WTC11 (cell line): ENCODE measurements at regions not wholly inside any gene's neighbourhood (a gene's known extent, or its start where the extent isn't known, plus 50 kb on each side); places are given as distances from the start of the nearest gene placed in this dataset.

Experiments
- ATAC-seq: fragments of 200-7000 bp; cut with Tn5 transposase; 2 replicates; pipeline ENCODE4 v1.10.0; 2021; ENCODE audit warnings: mild to moderate bottlenecking, moderate library complexity
- CTCF ChIA-PET: fragments of 300-600 bp; sonication (Branson Sonifier 250); formaldehyde crosslinking; loops from one replicate; lab custom pipeline; 2021; ENCODE audit warnings: antibody characterized with exemption; lab: Charles Lee
- POLR2A ChIA-PET: fragments of 350-600 bp; sonication (Branson Sonifier 250); formaldehyde crosslinking; loops from one replicate; lab custom pipeline; 2021; ENCODE audit warnings: antibody characterized with exemption; lab: Charles Lee
- DNase-seq: peaks from one replicate; pipeline ENCODE4 v3.0.0; 2021; ENCODE audit warnings: low spot score
- H3K27ac Mint-ChIP-seq: 2 replicates; pipeline ENCODE4 v1.8.0; 2021; ENCODE audit warnings: mixed read lengths
- H3K27me3 Mint-ChIP-seq: 2 replicates; pipeline ENCODE4 v1.8.0; 2021; ENCODE audit warnings: low read depth, mild to moderate bottlenecking, moderate library complexity, mixed read lengths
- H3K36me3 Mint-ChIP-seq: 2 replicates; pipeline ENCODE4 v1.8.0; 2021; ENCODE audit warnings: mixed read lengths
- H3K4me1 Mint-ChIP-seq: 2 replicates; pipeline ENCODE4 v1.8.0; 2022; ENCODE audit warnings: mixed read lengths
- H3K4me3 Mint-ChIP-seq: 2 replicates; pipeline ENCODE4 v1.8.0; 2021; ENCODE audit warnings: mild to moderate bottlenecking, moderate library complexity, mixed read lengths
- H3K9me3 Mint-ChIP-seq: 2 replicates; pipeline ENCODE4 v1.8.0; 2021; ENCODE audit warnings: mixed read lengths
- CREB1 ChIP-seq: sonication (generic); formaldehyde crosslinking; IDR thresholded peaks from 2 replicates; pipeline ENCODE4 v1.8.0; 2023; ENCODE audit warnings: mild to moderate bottlenecking, missing genetic modification reagents
- FOXJ3 ChIP-seq: sonication (generic); formaldehyde crosslinking; IDR thresholded peaks from 2 replicates; pipeline ENCODE4 v1.9.0; 2021; ENCODE audit warnings: missing genetic modification reagents, mild to moderate bottlenecking, borderline replicate concordance
- GRHL2 ChIP-seq: fragments of 250-450 bp; sonication (Bioruptor Pico); IDR thresholded peaks from 2 replicates; pipeline ENCODE4 v1.8.0; 2022; ENCODE audit warnings: mild to moderate bottlenecking, moderate library complexity; ENCODE audit not compliant: insufficient replicate concordance, severe bottlenecking
- JAZF1 ChIP-seq: fragments of 250-450 bp; sonication (Bioruptor Pico); IDR thresholded peaks from 2 replicates; pipeline ENCODE4 v1.9.0; 2021; ENCODE audit warnings: moderate library complexity, mild to moderate bottlenecking, inconsistent platforms
- NFATC4 ChIP-seq: fragments of 250-450 bp; sonication (Bioruptor Pico); IDR thresholded peaks from 2 replicates; pipeline ENCODE4 v1.9.0; 2021; ENCODE audit warnings: mild to moderate bottlenecking
- PRRX2 ChIP-seq: fragments of 250-450 bp; sonication (Bioruptor Pico); IDR thresholded peaks from 2 replicates; pipeline ENCODE4 v1.8.0; 2021; ENCODE audit warnings: mild to moderate bottlenecking
- SMAD4 ChIP-seq: sonication (generic); formaldehyde crosslinking; IDR thresholded peaks from 2 replicates; pipeline ENCODE4 v1.8.0; 2022; ENCODE audit warnings: mild to moderate bottlenecking, missing genetic modification reagents
- TCF7 ChIP-seq: sonication (generic); formaldehyde crosslinking; IDR thresholded peaks from 2 replicates; pipeline ENCODE4 v1.8.0; 2022; ENCODE audit warnings: mild to moderate bottlenecking, low read depth, missing genetic modification reagents, moderate library complexity
- TEAD1 ChIP-seq: sonication (generic); formaldehyde crosslinking; IDR thresholded peaks from 2 replicates; pipeline ENCODE4 v1.8.0; 2022; ENCODE audit warnings: mild to moderate bottlenecking, missing genetic modification reagents
- TP53 ChIP-seq: sonication (generic); formaldehyde crosslinking; IDR thresholded peaks from 2 replicates; pipeline ENCODE4 v1.8.1; 2023; ENCODE audit warnings: mild to moderate bottlenecking, missing genetic modification reagents
- ZNF138 ChIP-seq: sonication (generic); formaldehyde crosslinking; conservative IDR thresholded peaks from 2 replicates; pipeline ENCODE4 v1.8.1; 2022; ENCODE audit warnings: mild to moderate bottlenecking, moderate library complexity, missing genetic modification reagents
- ZNF416 ChIP-seq: fragments of 250-450 bp; sonication (Bioruptor Pico); IDR thresholded peaks from 2 replicates; pipeline ENCODE4 v1.9.0; 2021; ENCODE audit warnings: mild to moderate bottlenecking, inconsistent platforms
- TF ChIP-seq, protein P1 (sequence below): fragments of 250-450 bp; sonication (Bioruptor Pico); IDR thresholded peaks from 2 replicates; pipeline ENCODE4 v1.9.0; 2021; ENCODE audit warnings: moderate library complexity, mild to moderate bottlenecking, inconsistent platforms, borderline replicate concordance
- TF ChIP-seq, protein P2 (sequence below): sonication (generic); formaldehyde crosslinking; IDR thresholded peaks from 2 replicates; pipeline ENCODE4 v1.8.0; 2023; ENCODE audit warnings: mild to moderate bottlenecking, missing genetic modification reagents
- TF ChIP-seq, protein P3 (sequence below): sonication (generic); formaldehyde crosslinking; IDR thresholded peaks from 2 replicates; pipeline ENCODE4 v1.8.1; 2022; ENCODE audit warnings: low read depth, mild to moderate bottlenecking, moderate library complexity, missing genetic modification reagents, borderline replicate concordance
- TF ChIP-seq, protein P4 (sequence below): sonication (generic); formaldehyde crosslinking; IDR thresholded peaks from 2 replicates; pipeline ENCODE4 v1.8.1; 2023; ENCODE audit warnings: mild to moderate bottlenecking, missing genetic modification reagents, moderate library complexity
- TF ChIP-seq, protein P5 (sequence below): sonication (generic); formaldehyde crosslinking; IDR thresholded peaks from 2 replicates; pipeline ENCODE4 v1.8.1; 2022; ENCODE audit warnings: low read depth, missing genetic modification reagents, borderline replicate concordance
- TF ChIP-seq, protein P6 (sequence below): sonication (generic); formaldehyde crosslinking; IDR thresholded peaks from 2 replicates; pipeline ENCODE4 v1.8.0; 2022; ENCODE audit warnings: mild to moderate bottlenecking, missing genetic modification reagents

DNA sequence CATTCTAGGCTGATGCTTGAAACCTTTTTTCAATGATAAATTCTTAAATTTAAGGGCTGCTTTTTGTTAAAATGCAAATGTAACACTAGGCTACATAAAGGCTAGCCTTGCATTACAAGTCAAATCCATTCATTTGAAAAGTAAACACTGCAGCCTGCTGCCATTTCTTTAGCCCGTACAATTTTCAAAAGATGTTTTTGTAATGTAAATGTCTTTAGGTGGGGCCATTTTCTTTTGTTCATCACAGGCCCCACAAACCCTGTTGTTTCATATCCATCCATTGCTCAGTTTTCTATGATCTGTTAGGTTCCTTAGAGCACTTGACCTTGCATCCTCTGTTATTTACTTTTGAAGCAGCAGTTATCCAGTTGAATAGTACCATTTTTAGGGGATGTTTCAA, 296.2 kb upstream of the AMOT start:
- Mint-ChIP-seq H3K9me3 (peaks cover 23% of the 10 kb centered on the region), H3K36me3 (peaks cover 22% of the 10 kb centered on the region)
- ATAC-seq = no peak

DNA sequence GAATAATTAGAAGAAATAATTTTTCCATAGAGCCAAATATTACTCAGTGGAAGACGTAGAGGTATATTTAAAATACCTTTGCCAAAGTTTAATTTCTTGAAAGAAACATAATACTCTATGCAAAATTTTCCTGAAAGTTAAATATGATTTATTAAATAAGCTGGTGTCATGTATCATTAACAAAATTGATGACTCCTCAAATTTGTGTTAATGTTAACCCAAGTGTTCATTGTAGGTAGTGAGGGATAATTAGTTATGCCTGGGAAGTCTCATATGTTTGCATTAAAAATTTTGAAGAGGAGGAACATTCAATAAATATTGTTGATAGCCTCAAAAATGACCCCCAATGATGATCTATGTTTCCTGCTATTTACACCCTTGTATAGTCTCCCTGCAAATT, 292.7 kb upstream of the AMOT start:
- peaks cover 18% of the 10 kb centered on the region for H3K9me3 Mint-ChIP-seq
- H3K27ac Mint-ChIP-seq = no peak overlapping the region
- no peaks in the 10 kb centered on the region for H3K27me3 Mint-ChIP-seq
- ChIA-PET POLR2A (no interaction called here), CTCF (no interaction called here)
- H3K4me1 Mint-ChIP-seq = peaks cover 45% of the 10 kb centered on the region
- H3K36me3 Mint-ChIP-seq = peaks cover 11% of the 10 kb centered on the region
- DNase-seq (no peak), ATAC-seq (no peak)
- TF ChIP-seq GRHL2 (CRISPR knock-in tag) (no peak), JAZF1 (CRISPR knock-in tag) (no peak)
- H3K4me3 Mint-ChIP-seq = no peak overlapping the region

More for the DNA sequence above, 296.2 kb upstream of the AMOT start:
- POLR2A ChIA-PET = no interaction called here
- no peak overlapping the region; the same call in 1 of the 2 replicates for H3K4me3 Mint-ChIP-seq
- DNase-seq = no peak
- H3K27ac Mint-ChIP-seq = peak overlapping the region; percentile 29; the same call in 1 of the 2 replicates
- no peaks in the 10 kb centered on the region for H3K27me3 Mint-ChIP-seq
- peaks cover 26% of the 10 kb centered on the region for H3K4me1 Mint-ChIP-seq
- TF ChIP-seq, protein P1, sequence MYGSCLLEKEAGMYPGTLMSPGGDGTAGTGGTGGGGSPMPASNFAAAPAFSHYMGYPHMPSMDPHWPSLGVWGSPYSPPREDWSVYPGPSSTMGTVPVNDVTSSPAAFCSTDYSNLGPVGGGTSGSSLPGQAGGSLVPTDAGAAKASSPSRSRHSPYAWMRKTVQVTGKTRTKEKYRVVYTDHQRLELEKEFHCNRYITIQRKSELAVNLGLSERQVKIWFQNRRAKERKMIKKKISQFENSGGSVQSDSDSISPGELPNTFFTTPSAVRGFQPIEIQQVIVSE (CRISPR knock-in tag) = no peak
- TF ChIP-seq TP53 (CRISPR knock-in tag) (no peak), NFATC4 (no peak), CREB1 (CRISPR knock-in tag) (no peak), ZNF138 (CRISPR knock-in tag) (no peak), TCF7 (no peak), PRRX2 (CRISPR knock-in tag) (no peak), ZNF416 (CRISPR knock-in tag) (no peak), TEAD1 (CRISPR knock-in tag) (no peak), SMAD4 (no peak)
- TF ChIP-seq, protein P2, sequence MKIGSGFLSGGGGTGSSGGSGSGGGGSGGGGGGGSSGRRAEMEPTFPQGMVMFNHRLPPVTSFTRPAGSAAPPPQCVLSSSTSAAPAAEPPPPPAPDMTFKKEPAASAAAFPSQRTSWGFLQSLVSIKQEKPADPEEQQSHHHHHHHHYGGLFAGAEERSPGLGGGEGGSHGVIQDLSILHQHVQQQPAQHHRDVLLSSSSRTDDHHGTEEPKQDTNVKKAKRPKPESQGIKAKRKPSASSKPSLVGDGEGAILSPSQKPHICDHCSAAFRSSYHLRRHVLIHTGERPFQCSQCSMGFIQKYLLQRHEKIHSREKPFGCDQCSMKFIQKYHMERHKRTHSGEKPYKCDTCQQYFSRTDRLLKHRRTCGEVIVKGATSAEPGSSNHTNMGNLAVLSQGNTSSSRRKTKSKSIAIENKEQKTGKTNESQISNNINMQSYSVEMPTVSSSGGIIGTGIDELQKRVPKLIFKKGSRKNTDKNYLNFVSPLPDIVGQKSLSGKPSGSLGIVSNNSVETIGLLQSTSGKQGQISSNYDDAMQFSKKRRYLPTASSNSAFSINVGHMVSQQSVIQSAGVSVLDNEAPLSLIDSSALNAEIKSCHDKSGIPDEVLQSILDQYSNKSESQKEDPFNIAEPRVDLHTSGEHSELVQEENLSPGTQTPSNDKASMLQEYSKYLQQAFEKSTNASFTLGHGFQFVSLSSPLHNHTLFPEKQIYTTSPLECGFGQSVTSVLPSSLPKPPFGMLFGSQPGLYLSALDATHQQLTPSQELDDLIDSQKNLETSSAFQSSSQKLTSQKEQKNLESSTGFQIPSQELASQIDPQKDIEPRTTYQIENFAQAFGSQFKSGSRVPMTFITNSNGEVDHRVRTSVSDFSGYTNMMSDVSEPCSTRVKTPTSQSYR = no peak
- TF ChIP-seq, protein P3, sequence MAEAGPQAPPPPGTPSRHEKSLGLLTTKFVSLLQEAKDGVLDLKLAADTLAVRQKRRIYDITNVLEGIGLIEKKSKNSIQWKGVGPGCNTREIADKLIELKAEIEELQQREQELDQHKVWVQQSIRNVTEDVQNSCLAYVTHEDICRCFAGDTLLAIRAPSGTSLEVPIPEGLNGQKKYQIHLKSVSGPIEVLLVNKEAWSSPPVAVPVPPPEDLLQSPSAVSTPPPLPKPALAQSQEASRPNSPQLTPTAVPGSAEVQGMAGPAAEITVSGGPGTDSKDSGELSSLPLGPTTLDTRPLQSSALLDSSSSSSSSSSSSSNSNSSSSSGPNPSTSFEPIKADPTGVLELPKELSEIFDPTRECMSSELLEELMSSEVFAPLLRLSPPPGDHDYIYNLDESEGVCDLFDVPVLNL (CRISPR knock-in tag) = no peak
- TF ChIP-seq, protein P4, sequence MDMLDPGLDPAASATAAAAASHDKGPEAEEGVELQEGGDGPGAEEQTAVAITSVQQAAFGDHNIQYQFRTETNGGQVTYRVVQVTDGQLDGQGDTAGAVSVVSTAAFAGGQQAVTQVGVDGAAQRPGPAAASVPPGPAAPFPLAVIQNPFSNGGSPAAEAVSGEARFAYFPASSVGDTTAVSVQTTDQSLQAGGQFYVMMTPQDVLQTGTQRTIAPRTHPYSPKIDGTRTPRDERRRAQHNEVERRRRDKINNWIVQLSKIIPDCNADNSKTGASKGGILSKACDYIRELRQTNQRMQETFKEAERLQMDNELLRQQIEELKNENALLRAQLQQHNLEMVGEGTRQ (CRISPR knock-in tag) = no peak
- TF ChIP-seq, protein P5, sequence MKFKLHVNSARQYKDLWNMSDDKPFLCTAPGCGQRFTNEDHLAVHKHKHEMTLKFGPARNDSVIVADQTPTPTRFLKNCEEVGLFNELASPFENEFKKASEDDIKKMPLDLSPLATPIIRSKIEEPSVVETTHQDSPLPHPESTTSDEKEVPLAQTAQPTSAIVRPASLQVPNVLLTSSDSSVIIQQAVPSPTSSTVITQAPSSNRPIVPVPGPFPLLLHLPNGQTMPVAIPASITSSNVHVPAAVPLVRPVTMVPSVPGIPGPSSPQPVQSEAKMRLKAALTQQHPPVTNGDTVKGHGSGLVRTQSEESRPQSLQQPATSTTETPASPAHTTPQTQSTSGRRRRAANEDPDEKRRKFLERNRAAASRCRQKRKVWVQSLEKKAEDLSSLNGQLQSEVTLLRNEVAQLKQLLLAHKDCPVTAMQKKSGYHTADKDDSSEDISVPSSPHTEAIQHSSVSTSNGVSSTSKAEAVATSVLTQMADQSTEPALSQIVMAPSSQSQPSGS = no peak
- CTCF ChIA-PET = no interaction called here

DNA sequence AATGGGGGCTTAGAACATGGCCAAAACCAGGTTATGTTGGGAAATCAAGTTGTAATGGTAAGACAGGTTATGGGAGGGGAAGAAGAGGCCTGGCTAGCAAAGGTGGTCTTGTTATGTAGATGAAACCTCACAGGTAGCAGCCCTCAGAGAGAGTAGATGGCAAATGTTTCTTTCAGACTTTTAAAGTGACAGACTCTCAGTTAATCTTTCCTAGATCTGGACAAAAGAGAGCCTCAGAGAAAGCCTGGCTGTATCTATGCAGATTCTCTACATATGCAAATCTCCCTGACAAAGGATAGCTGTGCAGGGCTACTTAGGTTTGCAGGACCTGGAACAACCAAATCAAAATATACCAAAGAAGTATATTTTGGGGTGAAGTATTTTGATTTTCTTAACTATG, 284.1 kb upstream of the AMOT start:
- POLR2A ChIA-PET = no interaction called here
- DNase-seq (no peak), ATAC-seq (peak; percentile 82)
- Mint-ChIP-seq H3K4me3 (0 out of 2 replicates have a peak overlapping the region, but pooled peaks have one; percentile 13), H3K9me3 (peaks cover 13% of the 10 kb centered on the region), H3K4me1 (peaks cover 20% of the 10 kb centered on the region), H3K36me3 (peaks cover 21% of the 10 kb centered on the region), H3K27me3 (no peaks in the 10 kb centered on the region; the same call in 1 of the 2 replicates), H3K27ac (peak overlapping the region; percentile 81)
- TF ChIP-seq FOXJ3 (no peak), ZNF138 (CRISPR knock-in tag) (no peak)
- TF ChIP-seq, protein P6, sequence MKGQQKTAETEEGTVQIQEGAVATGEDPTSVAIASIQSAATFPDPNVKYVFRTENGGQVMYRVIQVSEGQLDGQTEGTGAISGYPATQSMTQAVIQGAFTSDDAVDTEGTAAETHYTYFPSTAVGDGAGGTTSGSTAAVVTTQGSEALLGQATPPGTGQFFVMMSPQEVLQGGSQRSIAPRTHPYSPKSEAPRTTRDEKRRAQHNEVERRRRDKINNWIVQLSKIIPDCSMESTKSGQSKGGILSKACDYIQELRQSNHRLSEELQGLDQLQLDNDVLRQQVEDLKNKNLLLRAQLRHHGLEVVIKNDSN (CRISPR knock-in tag) = no peak
- CTCF ChIA-PET = no interaction called here
